H1 (cell line): ENCODE measurements at regions not wholly inside any gene's neighbourhood (a gene's known extent, or its start where the extent isn't known, plus 50 kb on each side); places are given as distances from the start of the nearest gene placed in this dataset.

Experiments used
- CTCF ChIA-PET: fragments of 300-600 bp; sonication (Branson Sonifier 250); formaldehyde crosslinking; loops from one replicate; lab custom pipeline; 2021; ENCODE audit not compliant: partially characterized antibody; lab: Charles Lee
- POLR2A ChIA-PET: fragments of 300-600 bp; sonication (Branson Sonifier 250); formaldehyde crosslinking; loops from one replicate; lab custom pipeline; 2021; ENCODE audit warnings: inconsistent platforms; ENCODE audit not compliant: partially characterized antibody; lab: Charles Lee
- DNase-seq, 2 experiments: peaks; one replicate each; pipeline versions ENCODE4 v3.0.0 to v3.0.0-alpha.2; 2010 to 2022; ENCODE audit warnings: low spot score in 2 of 2, low read depth in 1 of 2, mixed read lengths in 1 of 2
- FAIRE-seq: peaks from 2 replicates; lab custom pipeline; 2011; peaks lifted over from hg19 to GRCh38; lab: Jason Lieb, UNC
- H2AFZ ChIP-seq: 2 replicates; pipeline ENCODE4 v1.8.1; 2012; ENCODE audit warnings: low read length, inconsistent platforms
- H2AK5ac ChIP-seq: 2 replicates; pipeline ENCODE4 v1.6.1; 2013; ENCODE audit warnings: low read depth, low read length
- H2BK120ac ChIP-seq: replicated peaks from 2 replicates; pipeline ENCODE3; 2013; ENCODE audit warnings: low read depth, low read length, inconsistent platforms
- H2BK12ac ChIP-seq: 2 replicates; pipeline ENCODE4 v1.6.1; 2013; ENCODE audit warnings: low read depth, low read length
- H2BK15ac ChIP-seq: 2 replicates; pipeline ENCODE4 v1.6.1; 2013; ENCODE audit warnings: low read length
- H2BK20ac ChIP-seq: 2 replicates; pipeline ENCODE4 v1.6.1; 2013; ENCODE audit warnings: low read length
- H2BK5ac ChIP-seq: 2 replicates; pipeline ENCODE4 v1.6.1; 2013; ENCODE audit warnings: low read depth, low read length
- H3K14ac ChIP-seq: 2 replicates; pipeline ENCODE4 v1.6.1; 2013; ENCODE audit warnings: inconsistent platforms; ENCODE audit not compliant: insufficient read length
- H3K18ac ChIP-seq: 2 replicates; pipeline ENCODE4 v1.6.1; 2013; ENCODE audit warnings: low read length; ENCODE audit errors: extremely low read depth
- H3K23ac ChIP-seq: 2 replicates; pipeline ENCODE4 v1.6.1; 2013; ENCODE audit warnings: inconsistent platforms; ENCODE audit not compliant: insufficient read length
- H3K23me2 ChIP-seq: 2 replicates; pipeline ENCODE4 v1.6.1; 2013; ENCODE audit warnings: low read depth, low read length
- H3K27ac ChIP-seq: 2 replicates; pipeline ENCODE4 v1.6.1; 2011; ENCODE audit warnings: low read depth, low read length, inconsistent platforms
- H3K27me3 ChIP-seq, 4 experiments: replicated peaks in 1 of 4; 1 replicate in 1 of 4; 2 replicates in 3 of 4; pipeline versions ENCODE4 v1.6.1 to v1.8.1; 2011 to 2013; ENCODE audit warnings: low read length in 3 of 4, mild to moderate bottlenecking in 3 of 4, inconsistent platforms in 2 of 4, mixed read lengths in 2 of 4, moderate library complexity in 1 of 4; ENCODE audit not compliant: control insufficient read depth in 3 of 4, insufficient read depth in 3 of 4; ENCODE audit errors: extremely low read depth in 1 of 4
- H3K36me3 ChIP-seq, 4 experiments: 2 replicates each; pipeline versions ENCODE4 v1.6.1 to v1.8.1; 2011 to 2013; ENCODE audit warnings: mild to moderate bottlenecking in 4 of 4, low read length in 3 of 4, moderate library complexity in 2 of 4, control low read depth in 1 of 4, inconsistent platforms in 1 of 4; ENCODE audit not compliant: insufficient read depth in 4 of 4, control insufficient read depth in 2 of 4
- H3K4ac ChIP-seq: replicated peaks from 2 replicates; pipeline ENCODE3; 2013; ENCODE audit warnings: low read length, low read depth, mixed read lengths, inconsistent platforms; ENCODE audit not compliant: insufficient read length
- H3K4me1 ChIP-seq, 4 experiments: replicated peaks in 1 of 4; 1 replicate in 1 of 4; 2 replicates in 3 of 4; pipeline versions ENCODE4 v1.6.1 to v1.8.1; 2011 to 2013; ENCODE audit warnings: low read length in 3 of 4, inconsistent platforms in 2 of 4, mixed read lengths in 1 of 4; ENCODE audit not compliant: insufficient read depth in 4 of 4, control insufficient read depth in 3 of 4
- H3K4me2 ChIP-seq, 2 experiments: 2 replicates each; pipeline versions ENCODE4 v1.6.1 to v1.8.1; 2011 to 2013; ENCODE audit warnings: low read depth in 2 of 2, low read length in 2 of 2, control low read depth in 1 of 2, inconsistent platforms in 1 of 2, mild to moderate bottlenecking in 1 of 2; ENCODE audit not compliant: insufficient read depth in 1 of 2
- H3K4me3 ChIP-seq, 4 experiments: fragments of 200-600, 300-600 bp in 1 of 4; sonication (generic), shearing (Covaris generic), sonication (Bioruptor Twin) in 1 of 4; 2 replicates each; pipeline versions ENCODE4 v1.5.1 to v1.8.1; 2011 to 2016; ENCODE audit warnings: low read length in 4 of 4, low read depth in 3 of 4, control low read depth in 2 of 4, inconsistent platforms in 2 of 4, mild to moderate bottlenecking in 2 of 4, mixed read lengths in 1 of 4, moderate library complexity in 1 of 4; ENCODE audit not compliant: insufficient read depth in 2 of 4; ENCODE audit errors: extremely low read depth in 1 of 4
- H3K56ac ChIP-seq: replicated peaks from 2 replicates; pipeline ENCODE3; 2013; ENCODE audit warnings: low read depth, mild to moderate bottlenecking, mixed read lengths, low read length, inconsistent platforms; ENCODE audit not compliant: insufficient read length
- H3K79me1 ChIP-seq: 2 replicates; pipeline ENCODE4 v1.6.1; 2013; ENCODE audit warnings: low read depth, low read length, control low read depth
- H3K79me2 ChIP-seq, 2 experiments: 2 replicates each; pipeline versions ENCODE4 v1.6.1 to v1.8.1; 2012 to 2013; ENCODE audit warnings: low read length in 2 of 2, mild to moderate bottlenecking in 2 of 2, inconsistent platforms in 1 of 2; ENCODE audit not compliant: insufficient read depth in 2 of 2, control insufficient read depth in 1 of 2
- H3K9ac ChIP-seq, 4 experiments: replicated peaks in 1 of 4; 1 replicate in 1 of 4; 2 replicates in 3 of 4; pipeline versions ENCODE4 v1.6.1 to v1.8.1; 2011 to 2013; ENCODE audit warnings: low read depth in 3 of 4, low read length in 3 of 4, control low read depth in 2 of 4, mild to moderate bottlenecking in 2 of 4, moderate library complexity in 2 of 4, inconsistent platforms in 1 of 4; ENCODE audit errors: extremely low read depth in 1 of 4
- H3K9me3 ChIP-seq, 2 experiments: 2 replicates each; pipeline versions ENCODE4 v1.6.1 to v1.8.1; 2012 to 2013; ENCODE audit warnings: mild to moderate bottlenecking in 2 of 2, moderate library complexity in 2 of 2, control low read depth in 1 of 2, inconsistent platforms in 1 of 2, low read depth in 1 of 2, low read length in 1 of 2, mixed read lengths in 1 of 2; ENCODE audit not compliant: insufficient read depth in 2 of 2
- H4K20me1 ChIP-seq, 2 experiments: replicated peaks in 1 of 2; 2 replicates each; pipeline versions ENCODE3 to v1.8.1; 2011 to 2013; ENCODE audit warnings: inconsistent platforms in 2 of 2, low read length in 2 of 2, mild to moderate bottlenecking in 1 of 2; ENCODE audit not compliant: insufficient read depth in 2 of 2, control insufficient read depth in 1 of 2
- H4K5ac ChIP-seq: 2 replicates; pipeline ENCODE4 v1.6.1; 2013; ENCODE audit warnings: low read length, low read depth, mixed read lengths, inconsistent platforms; ENCODE audit not compliant: insufficient read length
- H4K8ac ChIP-seq: 2 replicates; pipeline ENCODE4 v1.8.0; 2013; ENCODE audit warnings: mild to moderate bottlenecking, moderate library complexity, low read length, inconsistent platforms; ENCODE audit not compliant: insufficient read depth; ENCODE audit errors: extremely low read depth
- H4K91ac ChIP-seq: replicated peaks from 2 replicates; pipeline ENCODE3; 2013; ENCODE audit warnings: low read length, mixed read lengths, inconsistent platforms; ENCODE audit not compliant: insufficient read length
- ATF2 ChIP-seq: IDR thresholded peaks from 2 replicates; pipeline ENCODE4 v1.6.1; 2012; ENCODE audit warnings: low read length, inconsistent platforms
- ATF3 ChIP-seq: IDR thresholded peaks from 2 replicates; pipeline ENCODE4 v1.6.1; 2011; ENCODE audit warnings: low read depth, mild to moderate bottlenecking, low read length; ENCODE audit not compliant: insufficient read depth
- BACH1 ChIP-seq: IDR thresholded peaks from 2 replicates; pipeline ENCODE4 v1.6.1; 2012; ENCODE audit warnings: low read length, improper control_type of control experiment
- EP300 ChIP-seq, 2 experiments: IDR thresholded peaks; 1 replicate in 1 of 2; 2 replicates in 1 of 2; pipeline ENCODE4 v1.6.1; 2011 to 2012; ENCODE audit warnings: low read depth in 2 of 2, low read length in 2 of 2, mild to moderate bottlenecking in 2 of 2, borderline replicate concordance in 1 of 2, inconsistent platforms in 1 of 2, moderate library complexity in 1 of 2
- GTF2F1 ChIP-seq: IDR thresholded peaks from 2 replicates; pipeline ENCODE4 v1.6.1; 2012; ENCODE audit warnings: low read depth, low read length, improper control_type of control experiment, borderline replicate concordance
- JUN ChIP-seq: IDR thresholded peaks from 2 replicates; pipeline ENCODE4 v1.6.1; 2011; ENCODE audit warnings: low read depth, mild to moderate bottlenecking, improper control_type of control experiment, low read length
- KDM4A ChIP-seq: IDR thresholded peaks from one replicate; pipeline ENCODE4 v1.7.1; 2012; ENCODE audit warnings: low read depth, mild to moderate bottlenecking, moderate library complexity, low read length, inconsistent platforms; ENCODE audit not compliant: severe bottlenecking
- POLR2A ChIP-seq, 2 experiments: IDR thresholded peaks; 1 replicate in 1 of 2; 2 replicates in 1 of 2; pipeline ENCODE4 v1.6.1; 2011; ENCODE audit warnings: low read depth in 2 of 2, low read length in 2 of 2, mild to moderate bottlenecking in 2 of 2; ENCODE audit errors: control extremely low read depth in 1 of 2
- RBBP5 ChIP-seq: IDR thresholded peaks from 2 replicates; pipeline ENCODE4 v1.7.1; 2012; ENCODE audit warnings: low read depth, mild to moderate bottlenecking, inconsistent platforms, low read length, moderate library complexity, borderline replicate concordance
- SP4 ChIP-seq: IDR thresholded peaks from 2 replicates; pipeline ENCODE4 v1.6.1; 2012; ENCODE audit warnings: low read length, inconsistent platforms
- TAF1 ChIP-seq: IDR thresholded peaks from 2 replicates; pipeline ENCODE4 v1.6.1; 2011; ENCODE audit warnings: mild to moderate bottlenecking, low read depth, low read length
- WGBS, 2 experiments: shearing (Covaris generic) in 1 of 2; methylation state at CpG; one replicate each; pipeline versions ENCODE4 v1.1.6 to v1.1.7; 2013 to 2015; ENCODE audit warnings: low lambda C conversion rate in 2 of 2, mixed read lengths in 2 of 2, inconsistent platforms in 1 of 2, low coverage in 1 of 2, missing lambda C conversion rate in 1 of 2; ENCODE audit not compliant: insufficient replicate concordance in 2 of 2, insufficient coverage in 1 of 2, insufficient read length in 1 of 2; ENCODE audit errors: extremely low coverage in 1 of 2, missing lambda C conversion rate in 1 of 2; 5-methylcytosine and 5-hydroxymethylcytosine counted together
- TF ChIP-seq, protein P1 (sequence below): IDR thresholded peaks from 2 replicates; pipeline ENCODE4 v1.6.1; 2012; ENCODE audit warnings: inconsistent platforms

- Histone ChIP-seq H3K23me2 (no peaks in the 10 kb centered on the region), H3K4me1 (peaks cover 0 to 6% (median 2%) of the 10 kb centered on the region in 4 experiments; a peak in 3 of 7 replicates), H3K9me3 (no peaks in the 10 kb centered on the region), H2BK12ac (no peak overlapping the region), H2AK5ac (no peak overlapping the region), H3K14ac (no peak overlapping the region), H3K4me2 (no peak overlapping the region), H3K36me3 (no peaks in the 10 kb centered on the region), H2BK15ac (no peak overlapping the region), H3K4ac (no peak overlapping the region), H3K4me3 (no peak overlapping the region), H3K27ac (no peak overlapping the region), H3K9ac (no peak overlapping the region), H4K20me1 (no peaks in the 10 kb centered on the region), H2BK5ac (no peak overlapping the region), H2BK20ac (no peak overlapping the region), H3K23ac (no peak overlapping the region), H3K79me2 (no peaks in the 10 kb centered on the region), H4K91ac (no peak overlapping the region), H3K79me1 (no peaks in the 10 kb centered on the region), H3K27me3 (no peaks in the 10 kb centered on the region), H4K5ac (no peak overlapping the region), H2BK120ac (no peak overlapping the region), H3K18ac (no peak overlapping the region), H4K8ac (no peak overlapping the region), H3K56ac (no peak overlapping the region), H2AFZ (no peak overlapping the region)
- CTCF ChIA-PET, result interaction anchor here (0.7 to 1.9 kb wide), 3 partner anchors 13 to 26 kb away, joined by 3 to 6 read pairs (median 3); no protein-coding TSS in a partner anchor
- POLR2A ChIA-PET, result no interaction called here
- 89% methylated on average over 2 of the region's 2 CpGs; no CpG with 5 or more reads in 1 of the 2 experiments for WGBS, 2 experiments
- DNase-seq (no peak), FAIRE-seq (no peak)
- TF ChIP-seq EP300 (IDR thresholded peaks at IDR 0.05; ENCODE audit: borderline replicate concordance in 1 of 2, low read depth in 2 of 2, low read length in 2 of 2), result no peak
- no peak for TF ChIP-seq ATF3
- TF ChIP-seq JUN, result no peak
- TF ChIP-seq TAF1, result no peak
- no peak for TF ChIP-seq KDM4A
- TF ChIP-seq, protein P1, sequence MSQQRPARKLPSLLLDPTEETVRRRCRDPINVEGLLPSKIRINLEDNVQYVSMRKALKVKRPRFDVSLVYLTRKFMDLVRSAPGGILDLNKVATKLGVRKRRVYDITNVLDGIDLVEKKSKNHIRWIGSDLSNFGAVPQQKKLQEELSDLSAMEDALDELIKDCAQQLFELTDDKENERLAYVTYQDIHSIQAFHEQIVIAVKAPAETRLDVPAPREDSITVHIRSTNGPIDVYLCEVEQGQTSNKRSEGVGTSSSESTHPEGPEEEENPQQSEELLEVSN, result no peak
- no peak for TF ChIP-seq GTF2F1
- no peak for TF ChIP-seq SP4
- TF ChIP-seq BACH1, result no peak
- no peak for TF ChIP-seq RBBP5
- no peak for TF ChIP-seq ATF2
- TF ChIP-seq POLR2A (IDR thresholded peaks at IDR 0.05; ENCODE audit: control extremely low read depth in 1 of 2, low read depth in 2 of 2, low read length in 2 of 2), result no peak
Measured at GRCh38 chr5:163321511-163321910, 115.9 kb upstream of the CCNG1 start.
